GM19043 (cell line): ENCODE measurements at regions not wholly inside any gene's neighbourhood (a gene's known extent, or its start where the extent isn't known, plus 50 kb on each side); places are given as distances from the start of the nearest gene placed in this dataset.
"Not testable (repeated sequence)": the region's sequence is repeated elsewhere in the genome, so short reads cannot be mapped to it uniquely, and the experiment has no call there.

ENCODE experiments used
- ATAC-seq: cut with Tn5 transposase; IDR thresholded peaks from one replicate; pipeline ENCODE4 v1.9.1; 2021; ENCODE audit warnings: low read depth; ENCODE audit not compliant: unreplicated experiment

GRCh38 chr6:17013701-17014100 lies 88.1 kb upstream of the STMND1 start:
- no peak for ATAC-seq

GRCh38 chr6:17012421-17013225 lies 89.2 kb upstream of the STMND1 start:
- no peak for ATAC-seq

- no peak for ATAC-seq
Measured at GRCh38 chr6:17011985-17012384, 89.9 kb upstream of the STMND1 start.

GRCh38 chr6:17007749-17008148 lies 94.1 kb upstream of the STMND1 start:
- ATAC-seq: no peak

- ATAC-seq: no peak
Measured at GRCh38 chr6:17006543-17006942, 95.3 kb upstream of the STMND1 start.

GRCh38 chr6:17004269-17004668 lies 97.6 kb upstream of the STMND1 start:
- no peak for ATAC-seq

GRCh38 chr6:17002123-17002522 lies 99.7 kb upstream of the STMND1 start:
- no peak for ATAC-seq

- no peak for ATAC-seq
Measured at GRCh38 chr6:17001188-17001587, 100.7 kb upstream of the STMND1 start.

- no peak for ATAC-seq
Measured at GRCh38 chr6:16999491-17000436, 102.1 kb upstream of the STMND1 start.

GRCh38 chr6:16998461-16998860 lies 103.4 kb upstream of the STMND1 start:
- no peak for ATAC-seq

GRCh38 chr6:16995511-16996250 lies 106.2 kb upstream of the STMND1 start:
- ATAC-seq: no peak

- no peak for ATAC-seq
Measured at GRCh38 chr6:16993396-16993795, 108.5 kb upstream of the STMND1 start.

GRCh38 chr6:16991981-16992629 lies 109.7 kb upstream of the STMND1 start:
- ATAC-seq: no peak

GRCh38 chr6:16989976-16990375 lies 111.9 kb upstream of the STMND1 start:
- ATAC-seq: not testable (repeated sequence)

GRCh38 chr6:16989382-16989781 lies 112.5 kb upstream of the STMND1 start:
- no peak for ATAC-seq

- no peak for ATAC-seq
Measured at GRCh38 chr6:16987996-16988395, 113.9 kb upstream of the STMND1 start.

- ATAC-seq: no peak
Measured at GRCh38 chr6:16985513-16986284, 116.2 kb upstream of the STMND1 start.

- no peak for ATAC-seq
Measured at GRCh38 chr6:16982807-16983206, 119.0 kb upstream of the STMND1 start.

GRCh38 chr6:16979677-16980370 lies 122.0 kb upstream of the STMND1 start:
- ATAC-seq: no peak
